ENCODE measurements at regions not wholly inside any gene's neighbourhood (a gene's known extent, or its start where the extent isn't known, plus 50 kb on each side); places are given as distances from the start of the nearest gene placed in this dataset.
"Not testable (repeated sequence)": the region's sequence is repeated elsewhere in the genome, so short reads cannot be mapped to it uniquely, and the experiment has no call there.

DNA sequence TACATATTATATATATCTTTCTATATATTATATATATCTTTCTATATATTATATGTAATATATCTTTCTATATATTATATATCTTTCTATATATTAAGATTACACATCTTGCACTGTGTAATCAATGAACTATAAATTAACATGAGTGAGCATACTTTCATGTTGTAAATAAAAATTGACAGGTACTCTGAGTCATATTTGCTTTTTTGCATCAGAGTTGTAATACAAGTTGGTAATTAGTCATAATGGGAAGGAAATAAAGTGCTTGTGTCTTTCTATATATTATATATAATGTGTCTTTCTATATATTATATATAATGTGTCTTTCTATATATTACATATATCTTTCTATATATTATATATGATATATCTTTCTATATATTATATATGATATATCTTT, 172.5 kb upstream of the MAGI2 start:
- not testable (repeated sequence) for DNase-seq (ENCODE audit: low spot score)

DNA sequence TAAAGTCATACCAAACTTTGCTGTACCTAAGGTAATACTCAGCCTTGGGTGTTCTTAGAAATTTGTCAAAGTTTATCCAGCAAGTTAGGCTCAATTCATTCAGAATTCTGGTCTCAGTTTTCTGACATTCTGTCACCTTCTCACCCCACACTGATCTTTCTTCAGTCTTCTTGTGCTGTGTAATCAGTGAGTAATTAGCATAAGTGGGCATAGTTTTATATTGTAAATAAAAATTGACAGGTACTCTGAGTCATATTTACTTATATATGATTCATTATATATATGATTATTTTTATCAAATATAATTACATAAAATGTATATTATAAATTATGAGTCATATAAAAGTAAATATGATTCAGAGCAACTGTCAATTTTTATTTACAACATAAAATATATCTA, 170.9 kb upstream of the MAGI2 start:
- DNase-seq (ENCODE audit: low spot score): no peak

DNA sequence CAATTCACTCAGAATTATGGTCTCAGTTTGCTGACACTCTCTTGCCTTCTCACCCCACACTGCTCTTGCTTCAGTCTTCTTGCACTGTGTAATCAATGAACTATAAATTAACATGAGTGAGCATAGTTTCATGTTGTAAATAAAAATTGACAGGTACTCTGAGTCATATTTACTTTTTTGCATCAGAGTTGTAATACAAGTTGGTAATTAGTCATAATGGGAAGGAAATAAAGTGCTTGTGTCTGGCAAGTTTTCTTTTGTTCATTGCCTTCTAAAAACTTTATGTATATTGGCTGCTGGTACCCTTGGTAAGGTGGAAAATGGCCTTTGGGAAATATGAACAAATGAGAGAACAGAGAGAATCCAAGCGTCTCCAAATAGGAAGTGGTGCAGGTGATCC, 169.3 kb upstream of the MAGI2 start:
- no peak for DNase-seq (ENCODE audit: low spot score)

DNA sequence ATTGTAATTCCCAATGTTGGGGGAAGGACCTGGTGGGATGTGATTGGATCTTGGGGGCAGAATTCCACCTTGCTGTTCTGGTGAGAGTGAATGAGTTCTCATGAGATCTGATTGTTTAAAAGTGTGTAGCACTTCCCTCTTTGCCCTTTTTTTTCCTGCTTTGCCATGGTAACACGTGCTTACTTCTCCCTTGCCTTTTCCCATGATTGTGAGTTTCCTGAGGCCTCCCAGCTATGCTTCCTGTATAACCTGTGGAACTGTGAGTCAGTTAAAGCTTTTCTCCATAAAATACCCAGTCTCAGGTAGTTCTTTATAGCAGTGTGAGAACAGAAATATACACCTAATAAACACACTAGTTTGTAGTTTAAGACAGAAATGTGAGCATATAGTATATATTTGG, 166.8 kb upstream of the MAGI2 start:
- no peak for DNase-seq (ENCODE audit: low spot score)

DNA sequence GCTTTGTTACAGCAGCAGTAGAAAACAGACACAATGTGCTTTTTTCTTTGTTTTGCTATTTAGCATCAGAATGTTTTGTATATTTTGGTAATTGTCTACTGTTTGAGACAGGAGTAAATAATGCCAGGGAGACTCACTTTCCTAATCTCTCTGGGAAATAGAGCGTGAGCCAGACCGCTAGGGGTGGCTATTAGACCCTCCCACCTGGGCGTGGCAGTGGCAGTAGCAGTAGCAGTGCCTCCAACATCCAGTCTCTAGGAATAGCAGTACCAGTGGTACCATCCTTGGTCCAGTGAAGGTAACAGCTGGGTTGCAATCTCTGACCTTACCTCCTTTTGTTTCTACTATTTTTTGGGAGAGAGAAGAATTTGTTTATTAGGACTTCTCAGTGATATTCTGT, 165.7 kb upstream of the MAGI2 start:
- no peak for DNase-seq (ENCODE audit: low spot score)

DNA sequence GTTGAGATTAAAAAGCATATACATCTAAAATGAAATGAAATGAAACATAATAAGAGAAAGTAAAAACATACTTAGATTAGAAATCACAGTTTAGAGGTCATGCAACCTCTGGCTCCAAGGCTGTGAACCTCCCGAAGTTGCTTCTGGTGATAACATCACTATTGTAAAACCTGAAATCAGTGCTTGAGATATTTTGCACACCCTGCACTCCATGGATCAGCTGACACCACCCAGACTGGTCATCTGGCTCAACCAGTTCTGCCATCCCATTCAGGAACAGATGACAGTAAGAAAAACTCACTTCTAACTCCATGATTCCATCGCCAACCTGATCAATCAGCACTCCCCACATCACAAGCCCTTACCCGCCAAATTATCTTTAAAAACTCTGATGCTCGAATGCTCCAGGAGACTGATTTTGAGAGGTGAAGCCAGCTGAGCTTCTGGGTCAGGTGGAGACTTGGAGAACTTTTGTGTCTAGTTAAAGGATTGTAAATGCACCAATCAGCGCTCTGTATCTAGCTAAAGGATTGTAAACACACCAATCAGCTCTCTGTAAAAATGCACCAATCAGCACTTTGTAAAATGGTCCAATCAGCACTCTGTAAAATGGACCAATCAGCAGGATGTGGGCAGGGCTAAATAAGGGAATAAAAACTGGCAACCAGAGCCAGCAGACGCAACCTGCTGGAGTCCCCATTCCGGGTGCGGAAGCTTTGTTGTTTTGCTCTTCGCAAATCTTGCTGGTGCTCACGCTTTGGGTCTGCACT, 162.6 kb upstream of the MAGI2 start:
- DNase-seq (ENCODE audit: low spot score): no peak

DNA sequence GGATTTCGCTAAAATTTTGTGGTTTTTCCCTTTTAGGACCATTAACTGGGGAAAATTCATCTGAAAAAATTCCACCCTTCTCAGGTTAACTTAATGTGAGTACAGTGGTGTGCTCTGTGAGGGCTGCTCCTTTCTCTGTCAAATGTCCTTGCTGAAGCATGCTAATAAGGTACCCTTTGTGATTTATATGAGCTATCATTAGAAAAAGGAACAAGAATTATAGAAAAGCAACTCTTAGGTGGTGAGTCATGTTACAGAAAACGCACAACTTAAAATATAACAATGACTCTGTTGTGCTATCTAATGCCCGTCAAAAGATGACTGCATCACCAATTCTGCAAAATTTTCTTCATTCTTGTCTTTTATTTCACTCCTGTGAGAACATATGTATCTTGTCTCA, 162.0 kb upstream of the MAGI2 start:
- DNase-seq (ENCODE audit: low spot score): no peak

DNA sequence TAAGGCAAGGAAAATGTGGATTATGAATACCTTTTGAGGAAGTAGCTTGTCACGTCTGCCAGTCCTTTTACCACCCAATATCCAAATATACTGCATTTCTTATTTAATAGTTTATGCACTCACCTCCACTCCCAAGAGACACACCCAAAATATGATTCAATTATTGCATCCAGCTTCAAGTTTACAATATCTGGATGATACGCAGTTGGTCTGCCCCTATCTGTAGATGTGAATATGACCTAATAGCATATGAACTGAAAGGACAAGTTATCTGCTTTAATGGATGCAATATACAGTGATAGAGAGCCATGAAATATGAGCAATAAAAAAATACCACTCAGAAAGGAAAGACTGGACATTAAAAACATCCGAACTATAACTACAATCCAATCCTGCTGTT, 159.4 kb upstream of the MAGI2 start:
- DNase-seq (ENCODE audit: low spot score): no peak

DNA sequence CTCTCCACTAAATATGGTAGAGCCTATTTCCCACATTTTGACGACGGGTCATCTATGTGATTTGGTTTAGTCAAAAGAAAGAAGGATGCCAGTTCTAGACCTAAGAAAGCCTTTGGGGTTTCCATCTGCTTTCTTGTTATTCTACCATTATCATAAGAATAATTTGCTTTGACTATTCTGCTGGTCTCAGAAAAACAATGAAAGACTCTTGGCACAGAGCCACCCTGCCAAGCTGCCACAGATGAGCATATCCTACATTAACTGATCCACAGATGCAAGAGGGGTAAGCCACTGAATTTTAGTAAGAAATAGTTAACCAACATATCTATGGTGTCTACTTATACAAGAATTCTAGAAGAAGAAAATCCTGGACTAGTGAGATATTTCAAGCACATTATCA, 158.6 kb upstream of the MAGI2 start:
- DNase-seq (ENCODE audit: low spot score): no peak

DNA sequence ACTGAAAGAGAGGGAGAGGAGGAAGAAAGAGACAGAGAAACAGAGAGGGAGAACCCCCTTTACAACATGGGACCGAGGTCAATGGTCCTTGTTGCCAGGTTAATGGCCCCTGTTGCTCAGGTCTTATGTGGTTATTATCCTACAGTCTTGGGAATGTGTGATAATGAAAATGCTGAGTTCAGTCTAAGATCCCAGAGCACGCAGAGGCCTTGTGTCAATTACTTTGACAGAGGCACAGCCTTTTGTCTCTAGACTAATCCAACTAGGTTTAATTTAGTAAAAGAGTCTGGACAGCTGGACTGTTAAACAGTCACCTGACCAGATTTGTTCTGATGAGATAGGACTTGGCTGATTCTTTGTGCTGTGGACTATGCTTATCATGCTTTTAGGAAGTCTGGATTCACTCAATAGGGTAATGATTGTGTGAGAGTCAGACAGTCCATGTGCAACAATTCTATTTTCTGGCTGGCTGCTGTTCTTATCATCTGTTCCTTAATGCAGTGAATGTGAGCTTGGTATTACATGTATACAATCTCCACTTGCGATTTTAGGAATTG, 157.4 kb upstream of the MAGI2 start:
- DNase-seq (ENCODE audit: low spot score): no peak

DNA sequence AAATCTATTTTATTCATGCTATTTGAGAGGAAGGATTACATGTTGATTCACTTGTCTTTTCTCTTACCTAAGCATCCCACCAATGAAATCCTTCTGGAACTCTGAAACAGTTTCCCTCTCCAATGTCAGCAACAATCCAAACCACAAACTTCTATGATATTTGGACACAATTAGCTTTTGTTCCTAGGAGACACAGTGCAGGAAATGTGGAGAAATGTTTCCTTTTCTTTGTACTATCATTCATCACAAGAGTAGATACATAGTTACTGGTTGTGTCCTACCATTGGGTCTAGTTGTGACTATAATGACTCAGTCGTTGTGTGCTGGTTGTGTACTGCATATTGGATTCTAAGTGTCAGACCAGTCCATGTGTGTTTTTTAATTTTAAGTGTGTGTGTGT, 156.8 kb upstream of the MAGI2 start:
- DNase-seq (ENCODE audit: low spot score): no peak

DNA sequence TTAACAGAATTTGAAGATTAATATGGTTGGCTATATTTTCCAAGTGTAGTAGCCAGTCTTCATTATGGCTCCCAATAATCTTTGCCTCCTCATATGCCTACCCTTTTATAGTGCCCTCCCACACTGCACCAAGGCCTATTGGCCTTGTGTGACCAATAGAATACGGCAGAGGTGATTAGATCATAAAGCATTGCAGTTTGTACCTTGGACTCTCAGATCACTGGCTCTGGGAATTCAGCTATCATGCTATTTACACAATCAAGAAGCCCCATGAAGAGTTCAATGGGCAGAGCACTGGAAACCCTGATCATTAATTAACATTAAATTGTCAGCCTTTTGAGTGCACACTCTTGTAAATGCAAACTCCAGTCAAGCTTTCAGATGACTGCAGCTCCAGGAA, 154.5 kb upstream of the MAGI2 start:
- DNase-seq (ENCODE audit: low spot score): no peak

DNA sequence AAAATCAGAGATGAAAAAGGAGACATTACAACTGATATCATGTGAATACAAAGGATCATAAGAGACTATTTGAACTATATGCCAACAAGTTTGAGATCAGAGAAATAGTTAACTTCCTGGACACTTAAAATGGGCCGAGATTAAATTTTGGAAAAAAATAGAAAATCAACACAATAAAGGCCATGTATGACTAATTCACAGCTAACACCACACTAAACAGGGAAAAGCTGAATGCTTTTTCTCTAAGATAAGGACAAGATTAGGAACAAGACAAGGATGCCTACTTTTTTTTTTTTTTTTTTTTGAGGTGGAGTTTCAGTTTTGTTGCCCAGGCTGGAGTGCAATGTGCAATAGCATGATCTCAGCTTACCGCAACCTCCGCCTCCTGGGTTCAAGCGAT, 151.4 kb upstream of the MAGI2 start:
- DNase-seq (ENCODE audit: low spot score): no peak

DNA sequence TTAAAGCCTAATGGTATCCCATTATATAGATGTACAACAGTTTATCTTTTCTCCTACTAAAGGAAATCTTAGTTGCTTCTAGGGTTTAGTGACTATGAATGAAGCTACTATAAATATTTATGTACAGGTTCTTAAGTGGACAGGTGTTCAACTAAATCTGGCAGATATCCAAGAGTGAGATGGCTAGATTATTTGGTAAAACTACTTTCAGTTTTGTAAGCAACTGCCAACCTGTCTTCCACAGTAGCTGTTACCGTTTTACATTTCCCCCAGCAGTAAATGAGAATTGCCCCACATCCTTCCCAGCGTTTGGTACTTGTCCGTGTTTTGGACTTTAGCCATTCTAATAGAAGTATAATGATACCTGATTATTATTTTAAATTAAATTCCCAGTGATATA, 144.9 kb upstream of the MAGI2 start:
- DNase-seq (ENCODE audit: low spot score): no peak

DNA sequence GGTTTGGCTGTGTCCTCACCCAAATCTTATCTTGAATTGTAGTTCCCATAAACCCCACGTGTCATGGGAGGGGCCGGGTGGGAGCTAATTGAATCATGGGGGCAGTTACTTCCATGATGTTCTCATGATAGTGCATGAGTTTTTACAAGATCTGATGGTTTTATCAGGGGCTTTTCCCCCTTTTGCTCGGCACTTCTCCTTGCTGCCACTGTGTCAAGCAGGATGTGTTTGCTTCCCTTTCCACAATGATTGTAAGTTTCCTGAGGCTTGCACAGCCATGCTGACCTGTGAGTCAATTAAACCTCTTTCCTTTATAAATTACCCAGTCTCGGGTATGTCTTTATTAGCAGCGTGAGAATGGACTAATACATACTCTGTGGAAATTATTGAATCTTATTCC, 141.2 kb upstream of the MAGI2 start:
- not testable (repeated sequence) for DNase-seq (ENCODE audit: low spot score)

DNA sequence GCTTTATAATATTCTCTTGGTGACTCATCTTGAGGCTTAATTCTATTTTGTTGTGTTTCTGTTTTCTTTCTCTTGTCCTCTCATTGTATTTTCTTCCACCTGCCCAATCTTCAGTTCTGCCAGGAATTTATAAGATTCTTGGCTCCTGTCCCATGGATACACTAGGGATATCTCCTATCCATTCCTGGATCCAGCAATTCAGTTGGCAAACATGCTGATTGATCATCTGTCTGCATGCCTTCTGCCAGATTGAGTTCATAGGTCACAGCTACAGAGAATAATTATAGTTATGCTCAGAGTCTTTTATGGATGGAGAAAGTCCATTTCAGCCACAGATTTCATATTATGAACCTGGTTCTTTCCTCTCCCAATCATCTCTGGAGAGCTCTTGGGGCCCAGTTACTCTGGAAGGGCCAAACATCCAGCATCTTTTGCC, 140.4 kb upstream of the MAGI2 start:
- DNase-seq (ENCODE audit: low spot score): no peak

DNA sequence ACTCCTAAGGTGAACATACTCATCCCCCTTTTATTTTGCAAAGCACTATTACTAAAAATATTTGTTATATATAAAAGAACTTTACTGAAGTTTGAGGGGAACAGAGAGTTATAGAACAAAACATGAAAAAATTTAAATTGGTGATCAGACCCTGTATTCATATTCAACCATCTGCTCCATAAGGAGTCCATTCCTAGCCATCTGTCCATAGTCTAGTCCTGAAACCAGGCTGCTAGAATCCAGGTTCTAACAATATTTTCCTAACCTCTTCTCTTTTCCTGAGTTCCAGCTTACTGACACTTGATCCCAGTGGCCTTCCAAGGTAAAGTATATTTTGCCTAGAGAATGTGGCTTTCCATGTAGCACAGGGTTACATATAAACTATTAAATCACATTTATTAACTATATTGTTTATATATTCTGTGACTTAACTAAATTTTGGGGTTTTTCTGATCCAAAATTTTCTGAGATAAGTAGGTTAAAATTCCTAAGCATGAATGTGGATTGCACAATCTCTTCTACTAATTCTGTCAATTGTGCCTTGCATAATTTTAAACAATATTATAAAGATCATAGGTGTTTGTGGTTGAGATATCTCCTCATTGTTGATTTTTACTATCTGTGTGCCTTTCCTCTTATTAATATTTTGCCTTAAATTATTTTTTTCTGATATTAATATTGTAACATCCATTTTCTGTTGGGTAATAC, 137.6 kb upstream of the MAGI2 start:
- no peak for DNase-seq (ENCODE audit: low spot score)

DNA sequence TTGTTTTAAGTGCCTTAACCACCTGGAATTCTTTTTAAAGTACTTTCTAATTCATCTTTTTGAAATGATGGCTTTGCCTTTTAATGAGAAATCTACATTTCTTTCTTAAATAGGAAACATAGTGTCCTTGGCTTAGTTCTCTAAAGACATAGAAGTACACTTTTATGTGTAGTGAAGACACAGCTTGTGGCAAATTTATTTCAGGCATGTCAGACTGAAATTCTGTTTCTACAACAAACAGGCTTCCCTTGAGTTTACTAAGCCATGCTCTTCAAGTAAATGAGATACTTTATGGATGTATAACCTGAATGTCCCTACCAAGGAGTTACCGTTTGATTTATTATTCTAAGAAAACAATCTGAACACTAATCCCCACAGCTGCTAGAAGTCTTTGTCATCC, 136.9 kb upstream of the MAGI2 start:
- no peak for DNase-seq (ENCODE audit: low spot score)

DNA sequence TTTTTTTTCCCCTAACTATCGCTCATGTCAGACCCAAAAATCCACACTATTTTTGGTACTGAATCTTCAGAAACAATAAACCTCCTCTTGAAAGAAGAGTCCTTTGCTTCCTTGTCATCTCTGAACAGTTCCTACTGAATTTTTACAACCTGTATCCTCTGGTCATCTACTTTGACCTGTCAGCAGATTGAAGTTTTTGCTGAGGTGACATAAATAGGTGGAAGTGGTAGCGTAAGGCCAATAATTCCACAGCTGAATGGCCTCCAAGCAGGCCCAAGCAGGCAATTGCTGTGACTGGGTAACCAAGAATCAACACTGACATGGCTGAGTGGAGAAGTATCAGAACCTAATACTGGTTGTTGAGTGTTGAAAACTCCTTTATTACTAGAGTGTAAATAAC, 117.4 kb upstream of the MAGI2 start:
- no peak for DNase-seq (ENCODE audit: low spot score)

DNA sequence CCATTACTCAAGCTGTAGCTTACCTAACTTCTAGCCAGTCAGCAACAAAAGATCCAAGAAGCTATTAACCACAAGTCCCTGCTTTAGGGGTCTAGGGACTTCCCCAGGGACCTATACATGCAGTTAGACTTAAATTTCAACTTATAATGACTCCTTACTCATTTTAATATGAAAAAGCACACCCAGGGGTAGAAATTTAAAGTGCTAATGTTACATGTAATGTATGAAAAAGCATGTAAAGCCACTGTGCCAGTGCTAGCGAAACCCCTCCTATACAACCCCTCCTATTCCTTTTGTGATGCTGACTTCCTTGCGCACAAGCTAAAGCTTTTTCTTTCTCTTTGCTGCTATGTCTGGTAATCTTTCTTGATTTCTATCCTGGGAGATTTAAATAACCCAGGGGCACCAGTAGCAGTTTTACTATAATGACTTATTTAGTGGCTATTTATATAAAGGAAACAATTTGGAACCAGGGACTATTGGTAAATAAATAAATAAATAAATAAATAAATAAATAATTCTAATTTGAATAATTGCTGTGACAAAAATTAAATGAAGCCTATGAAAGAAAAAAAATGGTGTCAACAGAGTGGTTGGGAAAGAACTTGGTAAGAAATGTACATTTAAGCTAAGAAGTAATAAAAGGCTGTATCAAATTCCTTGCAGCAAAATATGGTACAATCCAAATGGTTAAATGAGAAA, 110.5 kb upstream of the MAGI2 start:
- no peak for DNase-seq (ENCODE audit: low spot score)

DNA sequence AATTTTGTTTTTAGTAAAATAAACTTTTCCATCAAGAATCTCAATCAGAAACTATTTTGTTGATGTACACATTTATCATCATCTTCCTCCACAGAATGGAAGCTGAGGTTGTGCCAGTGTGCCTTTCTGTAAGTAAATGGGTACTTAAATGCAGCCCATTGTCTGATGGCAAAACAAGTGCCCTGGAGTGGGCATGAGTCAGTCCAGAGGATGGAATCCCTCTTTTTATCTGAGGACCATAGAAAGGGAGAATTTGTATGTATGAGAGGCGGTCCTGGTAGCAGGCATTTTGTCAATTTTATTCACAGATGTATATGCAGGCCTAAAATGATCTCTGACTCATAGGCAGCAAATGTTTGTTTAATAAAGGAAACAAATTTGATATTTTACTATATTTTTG, 102.1 kb upstream of the MAGI2 start:
- no peak for DNase-seq (ENCODE audit: low spot score)

DNA sequence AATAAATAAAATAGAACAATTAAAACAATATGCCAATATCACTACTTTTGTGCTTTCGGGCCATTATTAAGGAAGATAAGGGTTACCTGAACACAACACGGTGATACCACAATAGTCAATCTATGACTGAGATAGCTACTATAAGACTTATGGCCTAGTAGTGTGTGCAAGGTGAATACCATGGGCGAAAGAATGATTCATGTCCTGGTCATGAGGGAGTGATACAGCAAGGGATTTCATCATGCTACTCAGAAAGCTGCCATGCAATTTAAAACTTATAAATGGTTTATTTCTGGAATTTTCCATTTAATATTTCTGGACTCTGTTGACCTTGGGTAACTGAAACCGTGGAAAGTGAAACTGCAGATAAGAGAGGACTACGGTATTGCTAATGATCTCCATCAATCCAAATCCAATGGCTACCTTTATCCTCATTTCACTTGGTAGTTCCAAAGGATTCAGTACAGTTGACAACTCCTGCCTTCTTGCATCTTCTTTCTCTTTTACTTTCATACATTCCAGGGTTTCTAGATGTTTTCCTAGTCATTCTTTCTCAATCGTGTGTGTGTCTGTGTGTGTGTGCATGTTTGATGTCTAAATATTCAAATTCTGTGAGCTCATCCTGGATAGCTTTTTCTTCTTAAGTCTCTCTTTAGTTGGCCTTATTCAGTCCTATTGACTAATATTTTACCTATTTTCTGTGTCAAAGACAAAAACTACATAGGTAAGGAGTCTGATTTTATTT, 100.5 kb upstream of the MAGI2 start:
- DNase-seq (ENCODE audit: low spot score): no peak
